ENCODE measurements at regions not wholly inside any gene's neighbourhood (a gene's known extent, or its start where the extent isn't known, plus 50 kb on each side); places are given as distances from the start of the nearest gene placed in this dataset.
A peak's percentile ranks its signal among the peaks of the same experiment; 100 is the strongest.

- H3K4me3 ChIP-seq (ENCODE audit: low read length), result no peak overlapping the region
- DNase-seq (ENCODE audit: low read depth), result no peak
- TF ChIP-seq CTCF (IDR thresholded peaks at IDR 0.05; ENCODE audit: insufficient read depth, low read depth, low read length, missing control alignments), result no peak
Measured at GRCh38 chr12:63313139-63313538, 162.1 kb upstream of the AVPR1A start.

GRCh38 chr12:63308671-63309070, 157.7 kb upstream of the AVPR1A start:
- no peak for DNase-seq (ENCODE audit: low read depth)
- no peak overlapping the region for H3K4me3 ChIP-seq (ENCODE audit: low read length)
- TF ChIP-seq CTCF (IDR thresholded peaks at IDR 0.05; ENCODE audit: insufficient read depth, low read depth, low read length, missing control alignments), result no peak

- no peak for TF ChIP-seq CTCF (IDR thresholded peaks at IDR 0.05; ENCODE audit: insufficient read depth, low read depth, low read length, missing control alignments)
- no peak overlapping the region for H3K4me3 ChIP-seq (ENCODE audit: low read length)
- no peak for DNase-seq (ENCODE audit: low read depth)
Measured at GRCh38 chr12:63307849-63308248, 156.8 kb upstream of the AVPR1A start.

- TF ChIP-seq CTCF (IDR thresholded peaks at IDR 0.05; ENCODE audit: insufficient read depth, low read depth, low read length, missing control alignments), result no peak
- H3K4me3 ChIP-seq (ENCODE audit: low read length), result no peak overlapping the region
- peak; percentile 74 for DNase-seq (ENCODE audit: low read depth)
Measured at GRCh38 chr12:63305901-63306875, 155.2 kb upstream of the AVPR1A start.

GRCh38 chr12:63304887-63305316, 153.9 kb upstream of the AVPR1A start:
- no peak for TF ChIP-seq CTCF (IDR thresholded peaks at IDR 0.05; ENCODE audit: insufficient read depth, low read depth, low read length, missing control alignments)
- no peak overlapping the region for H3K4me3 ChIP-seq (ENCODE audit: low read length)
- peak; percentile 33 for DNase-seq (ENCODE audit: low read depth)

- no peak overlapping the region for H3K4me3 ChIP-seq (ENCODE audit: low read length)
- no peak for TF ChIP-seq CTCF (IDR thresholded peaks at IDR 0.05; ENCODE audit: insufficient read depth, low read depth, low read length, missing control alignments)
- DNase-seq (ENCODE audit: low read depth), result no peak
Measured at GRCh38 chr12:63302941-63303536, 152.0 kb upstream of the AVPR1A start.
